Mucosa of stomach (tissue), 1 donor: ENCODE measurements at regions not wholly inside any gene's neighbourhood (a gene's known extent, or its start where the extent isn't known, plus 50 kb on each side); places are given as distances from the start of the nearest gene placed in this dataset.
"Not testable (repeated sequence)": the region's sequence is repeated elsewhere in the genome, so short reads cannot be mapped to it uniquely, and the experiment has no call there.

ENCODE experiments used
- H3K27me3 ChIP-seq: one replicate; pipeline ENCODE4 v1.7.0; 2013; ENCODE audit warnings: mild to moderate bottlenecking, low read length; ENCODE audit not compliant: control insufficient read depth, insufficient read depth
- H3K36me3 ChIP-seq: one replicate; pipeline ENCODE4 v1.7.0; 2013; ENCODE audit warnings: low read length; ENCODE audit not compliant: control insufficient read depth, insufficient read depth
- H3K4me1 ChIP-seq: one replicate; pipeline ENCODE4 v1.7.0; 2013; ENCODE audit warnings: mild to moderate bottlenecking, low read length; ENCODE audit not compliant: control insufficient read depth, insufficient read depth
- H3K4me3 ChIP-seq: one replicate; pipeline ENCODE4 v1.7.0; 2013; ENCODE audit warnings: low read length
- H3K9ac ChIP-seq: one replicate; pipeline ENCODE4 v1.7.0; 2013; ENCODE audit warnings: mild to moderate bottlenecking, low read length, moderate library complexity
- H3K9me3 ChIP-seq: one replicate; pipeline ENCODE4 v1.7.0; 2013; ENCODE audit warnings: mild to moderate bottlenecking, low read length, moderate library complexity; ENCODE audit not compliant: control insufficient read depth
- donor health status: Pancreatic carcinoma.

GRCh38 chr2:87317193-87317592, 295.5 kb upstream of the PLGLB1 start:
- H3K4me3 ChIP-seq, H3K27me3 ChIP-seq, H3K9me3 ChIP-seq: not testable (repeated sequence)

DNA sequence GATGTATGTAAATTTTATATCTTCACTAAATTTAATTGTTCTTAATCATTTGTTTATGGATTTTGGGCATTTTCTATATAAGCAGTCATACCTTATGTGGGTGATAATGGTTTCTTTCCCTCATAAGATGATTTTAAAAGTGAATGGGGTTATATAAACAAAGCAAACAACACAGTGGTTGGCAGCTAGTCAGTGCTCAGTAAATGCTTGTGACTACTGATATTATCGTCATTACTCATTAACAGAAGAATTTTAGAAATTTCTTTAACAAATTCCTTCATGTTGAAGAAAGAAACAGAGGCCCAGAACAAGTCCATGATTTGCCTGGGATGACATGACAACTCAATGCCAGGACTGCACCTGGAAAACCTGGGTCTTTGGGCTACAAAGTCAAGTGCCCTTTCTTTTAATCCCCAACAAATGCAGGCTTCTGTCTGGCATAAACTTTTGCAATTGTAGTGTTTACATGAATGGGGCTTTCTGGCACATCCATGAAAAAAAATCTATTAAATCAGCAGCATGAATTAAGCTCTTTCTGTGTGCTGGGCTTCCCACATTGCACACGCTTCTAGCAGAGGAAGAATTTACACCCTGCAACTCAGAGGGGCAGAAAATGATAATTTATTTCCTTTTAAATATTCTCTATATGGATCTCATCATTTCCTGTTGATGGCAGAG, 297.3 kb upstream of the PLGLB1 start:
- not testable (repeated sequence) for H3K4me3 ChIP-seq, H3K9ac ChIP-seq, H3K4me1 ChIP-seq, H3K27me3 ChIP-seq, H3K36me3 ChIP-seq, H3K9me3 ChIP-seq

More at GRCh38 chr2:87317193-87317592, 295.5 kb upstream of the PLGLB1 start:
- H3K36me3 ChIP-seq, H3K4me1 ChIP-seq, H3K9ac ChIP-seq: not testable (repeated sequence)

GRCh38 chr2:87319705-87320104, 298.1 kb upstream of the PLGLB1 start:
- not testable (repeated sequence) for H3K4me3 ChIP-seq, H3K27me3 ChIP-seq, H3K36me3 ChIP-seq, H3K9me3 ChIP-seq, H3K9ac ChIP-seq, H3K4me1 ChIP-seq

DNA sequence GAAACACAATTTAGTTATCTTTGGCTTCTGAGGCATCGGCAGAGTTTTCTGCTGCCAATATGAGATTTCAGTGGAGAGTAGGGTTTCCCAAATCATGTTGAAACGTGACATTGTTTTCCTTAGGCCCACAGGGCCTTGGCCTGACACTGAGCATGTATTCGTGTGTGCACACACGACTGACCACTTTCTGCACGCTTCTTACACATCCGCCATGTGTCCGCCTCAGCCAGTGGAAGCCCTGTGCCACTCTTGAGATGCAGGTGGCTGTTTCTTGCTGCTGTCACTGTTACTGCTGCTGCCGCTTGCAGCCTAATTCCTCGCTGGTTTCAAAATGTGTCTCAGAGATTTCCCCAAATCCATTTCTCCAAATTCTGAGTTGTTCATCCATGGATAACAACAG, 299.6 kb upstream of the PLGLB1 start:
- not testable (repeated sequence) for H3K9me3 ChIP-seq, H3K9ac ChIP-seq, H3K36me3 ChIP-seq, H3K4me1 ChIP-seq, H3K27me3 ChIP-seq, H3K4me3 ChIP-seq

GRCh38 chr2:87324335-87325041, 302.8 kb upstream of the PLGLB1 start:
- not testable (repeated sequence) for H3K9ac ChIP-seq, H3K4me3 ChIP-seq, H3K9me3 ChIP-seq, H3K36me3 ChIP-seq, H3K4me1 ChIP-seq, H3K27me3 ChIP-seq

DNA sequence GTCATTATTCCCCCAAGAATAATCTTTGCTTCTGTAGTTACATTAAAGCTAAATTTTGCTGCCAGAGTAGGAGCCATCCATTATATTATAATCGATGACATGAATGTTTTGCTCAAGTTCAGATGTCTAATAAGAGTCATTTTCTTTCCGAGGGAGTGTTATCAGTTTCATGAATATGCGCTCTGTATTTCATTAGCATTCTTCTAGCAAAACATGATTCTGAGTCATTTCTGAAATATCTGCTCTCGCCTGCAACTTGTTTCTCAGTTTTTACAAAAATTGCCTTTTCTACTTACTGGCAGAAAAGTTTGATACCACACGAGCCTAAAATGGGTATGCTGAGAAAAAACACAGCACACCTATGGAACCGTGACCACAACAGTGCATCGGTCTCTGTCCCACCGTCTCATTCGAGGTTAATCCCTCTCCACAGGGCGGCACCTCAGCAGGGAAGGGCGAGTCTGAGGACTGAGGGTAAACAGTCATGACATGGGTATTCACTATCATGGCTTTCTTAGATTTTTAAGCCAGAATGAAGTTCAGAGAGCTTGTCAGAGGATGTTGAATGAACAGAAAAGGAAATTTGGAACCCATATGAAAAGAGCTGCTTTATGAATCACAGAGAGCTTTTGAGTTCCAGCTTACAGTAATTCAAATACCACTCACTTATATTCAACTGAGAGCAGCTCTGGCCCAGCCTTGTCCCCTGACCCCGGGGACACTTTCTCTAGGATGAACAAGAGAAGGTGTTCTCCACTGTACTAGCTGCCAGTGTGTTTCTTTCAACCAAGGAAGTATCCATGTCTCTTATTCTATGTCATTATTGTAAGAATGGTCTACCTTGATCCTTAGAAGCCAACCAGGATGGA, 303.6 kb upstream of the PLGLB1 start:
- not testable (repeated sequence) for H3K27me3 ChIP-seq, H3K4me1 ChIP-seq, H3K9me3 ChIP-seq, H3K9ac ChIP-seq, H3K4me3 ChIP-seq, H3K36me3 ChIP-seq

- H3K4me3 ChIP-seq, H3K9ac ChIP-seq, H3K36me3 ChIP-seq, H3K9me3 ChIP-seq, H3K27me3 ChIP-seq, H3K4me1 ChIP-seq: not testable (repeated sequence)
These were observed 304.3 kb upstream of the PLGLB1 start for GRCh38 chr2:87325911-87326294.

DNA sequence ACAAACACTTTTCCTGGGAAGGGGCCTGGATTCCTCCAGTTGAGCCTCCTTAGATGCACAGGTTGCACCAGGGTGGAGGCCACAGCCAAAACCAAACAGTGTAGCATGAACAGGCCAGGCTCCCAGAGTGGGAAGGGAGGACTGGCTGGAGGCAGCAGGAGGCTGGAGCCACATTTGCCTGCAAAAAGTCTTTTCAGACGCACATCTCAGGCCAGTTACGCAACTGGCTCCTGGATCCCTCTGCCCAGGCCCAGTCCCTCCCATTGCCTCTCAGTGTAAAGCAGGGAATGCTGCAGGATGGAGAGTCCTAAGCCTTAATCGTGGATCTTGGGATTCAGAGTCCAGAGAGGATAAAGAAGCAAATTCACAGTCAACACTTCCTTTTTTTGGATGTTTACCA, 305.1 kb upstream of the PLGLB1 start:
- not testable (repeated sequence) for H3K36me3 ChIP-seq, H3K9me3 ChIP-seq, H3K9ac ChIP-seq, H3K4me3 ChIP-seq, H3K4me1 ChIP-seq, H3K27me3 ChIP-seq

DNA sequence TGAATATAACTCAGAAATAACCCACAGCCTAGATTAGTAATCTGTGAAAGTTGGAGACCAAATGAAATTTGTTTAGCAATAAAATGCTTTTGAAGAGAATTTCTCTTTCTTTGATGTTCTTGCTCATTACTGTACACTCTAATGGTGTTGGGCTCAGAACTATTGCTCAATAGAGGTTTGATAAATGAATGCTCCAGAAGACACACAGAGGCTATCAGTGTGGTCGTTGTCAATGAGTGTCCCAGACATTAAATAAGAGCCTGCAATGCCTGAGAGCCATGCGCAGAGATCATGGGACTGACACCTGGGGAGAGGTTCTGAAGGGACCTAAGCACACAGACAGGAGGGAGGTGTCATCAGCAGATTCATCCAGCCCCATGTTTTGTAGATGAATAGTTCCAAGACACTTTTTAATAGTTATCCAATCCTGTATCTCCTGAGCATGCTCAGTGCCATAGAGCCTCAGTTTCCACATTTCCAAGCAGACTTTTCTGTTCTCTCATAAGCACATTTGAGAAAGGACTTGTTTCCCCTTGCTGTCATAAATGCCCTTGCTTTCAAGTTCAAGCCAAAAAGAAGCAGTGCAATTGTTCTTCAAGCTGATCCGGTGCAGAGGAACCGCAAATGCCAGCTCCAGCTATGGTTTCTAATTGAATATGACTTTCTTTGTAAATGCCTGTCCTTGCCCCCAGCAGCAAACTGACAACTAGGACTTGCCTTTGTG, 306.2 kb upstream of the PLGLB1 start:
- H3K4me1 ChIP-seq, H3K9me3 ChIP-seq, H3K36me3 ChIP-seq, H3K4me3 ChIP-seq, H3K9ac ChIP-seq, H3K27me3 ChIP-seq: not testable (repeated sequence)

DNA sequence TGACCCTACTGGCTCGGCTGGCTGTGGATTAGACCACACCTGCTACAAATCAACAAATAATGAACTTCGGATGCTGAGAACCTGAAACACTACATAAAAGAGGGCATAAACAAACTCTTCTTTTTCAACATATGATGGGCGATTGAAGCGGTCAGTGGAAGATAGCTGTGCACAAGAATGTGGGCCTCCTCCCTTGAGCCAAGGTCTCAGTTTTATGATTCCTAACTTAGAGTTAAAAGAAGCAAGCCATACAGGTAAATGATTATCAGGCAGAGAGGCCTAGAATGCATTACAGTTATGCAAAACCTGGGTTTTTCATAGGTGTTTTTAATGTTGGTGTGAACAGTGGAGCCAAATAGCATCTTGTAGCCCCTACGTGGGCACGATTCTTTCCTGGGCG, 307.9 kb upstream of the PLGLB1 start:
- H3K9me3 ChIP-seq, H3K27me3 ChIP-seq, H3K9ac ChIP-seq, H3K36me3 ChIP-seq, H3K4me3 ChIP-seq, H3K4me1 ChIP-seq: not testable (repeated sequence)

GRCh38 chr2:87330486-87330885, 308.8 kb upstream of the PLGLB1 start:
- H3K36me3 ChIP-seq, H3K27me3 ChIP-seq, H3K4me3 ChIP-seq: not testable (repeated sequence)

More at GRCh38 chr2:87330486-87330885, 308.8 kb upstream of the PLGLB1 start:
- not testable (repeated sequence) for H3K9ac ChIP-seq, H3K9me3 ChIP-seq, H3K4me1 ChIP-seq
